Keratinocyte (primary cell): ENCODE measurements at regions not wholly inside any gene's neighbourhood (a gene's known extent, or its start where the extent isn't known, plus 50 kb on each side); places are given as distances from the start of the nearest gene placed in this dataset.

Source experiments
- DNase-seq: peaks from one replicate; pipeline ENCODE4 v3.0.0-alpha.2; 2011; ENCODE audit warnings: low read depth, missing footprints, low spot score
- FAIRE-seq: peaks from 2 replicates; lab custom pipeline; 2011; peaks lifted over from hg19 to GRCh38; lab: Jason Lieb, UNC
- H2AFZ ChIP-seq: 2 replicates; pipeline ENCODE4 v1.6.0; 2012; ENCODE audit warnings: low read length, control low read depth, inconsistent platforms; ENCODE audit not compliant: control insufficient read depth
- H3K27ac ChIP-seq: 2 replicates; pipeline ENCODE4 v1.5.1; 2011; ENCODE audit warnings: low read length; ENCODE audit not compliant: control insufficient read depth, insufficient read depth
- H3K27me3 ChIP-seq: 3 replicates; pipeline ENCODE4 v1.6.0; 2011; ENCODE audit warnings: low read length; ENCODE audit not compliant: control insufficient read depth, insufficient read depth; ENCODE audit errors: extremely low read depth
- H3K36me3 ChIP-seq, 2 experiments: 2 replicates in 1 of 2; 3 replicates in 1 of 2; pipeline ENCODE4 v1.5.1; 2011; ENCODE audit warnings: low read length in 2 of 2, mild to moderate bottlenecking in 1 of 2; ENCODE audit not compliant: control insufficient read depth in 2 of 2, insufficient read depth in 2 of 2; ENCODE audit errors: extremely low read depth in 1 of 2
- H3K4me1 ChIP-seq: 3 replicates; pipeline ENCODE4 v1.5.1; 2011; ENCODE audit warnings: low read length; ENCODE audit not compliant: control insufficient read depth, insufficient read depth; ENCODE audit errors: extremely low read depth
- H3K4me2 ChIP-seq: 3 replicates; pipeline ENCODE4 v1.6.0; 2011; ENCODE audit warnings: low read depth, low read length; ENCODE audit not compliant: control insufficient read depth, insufficient read depth; ENCODE audit errors: extremely low read depth
- H3K4me3 ChIP-seq, 3 experiments: fragments of 200-600 bp in 1 of 3; sonication (generic) in 1 of 3; 2 replicates in 2 of 3; 3 replicates in 1 of 3; pipeline ENCODE4 v1.5.1; 2011 to 2016; ENCODE audit warnings: low read length in 3 of 3, mild to moderate bottlenecking in 3 of 3, control low read depth in 2 of 3, inconsistent platforms in 1 of 3, low read depth in 1 of 3, mixed read lengths in 1 of 3, mixed run types in 1 of 3, moderate library complexity in 1 of 3; ENCODE audit not compliant: control insufficient read depth in 2 of 3, insufficient read depth in 2 of 3; ENCODE audit errors: extremely low read depth in 1 of 3
- H3K79me2 ChIP-seq: 2 replicates; pipeline ENCODE4 v1.6.0; 2012; ENCODE audit warnings: low read length; ENCODE audit not compliant: control insufficient read depth, insufficient read depth
- H3K9ac ChIP-seq: 3 replicates; pipeline ENCODE4 v1.6.0; 2011; ENCODE audit warnings: low read length; ENCODE audit not compliant: control insufficient read depth, insufficient read depth; ENCODE audit errors: extremely low read depth
- H3K9me1 ChIP-seq: 3 replicates; pipeline ENCODE4 v1.6.0; 2011; ENCODE audit warnings: low read length; ENCODE audit not compliant: control insufficient read depth, insufficient read depth; ENCODE audit errors: extremely low read depth
- H3K9me3 ChIP-seq: 2 replicates; pipeline ENCODE4 v1.5.1; 2012; ENCODE audit warnings: low read depth, low read length; ENCODE audit not compliant: control insufficient read depth
- H4K20me1 ChIP-seq: 3 replicates; pipeline ENCODE4 v1.6.0; 2011; ENCODE audit warnings: low read length; ENCODE audit not compliant: control insufficient read depth, insufficient read depth; ENCODE audit errors: extremely low read depth
- CTCF ChIP-seq, 3 experiments: IDR thresholded peaks in 1 of 3; conservative IDR thresholded peaks in 1 of 3; optimal IDR thresholded peaks in 1 of 3; 2 replicates in 2 of 3; 3 replicates in 1 of 3; pipeline versions ENCODE3 to v1.5.1; 2011; ENCODE audit warnings: low read length in 3 of 3, mild to moderate bottlenecking in 3 of 3, moderate library complexity in 2 of 3, control low read depth in 1 of 3, inconsistent platforms in 1 of 3; ENCODE audit not compliant: insufficient read depth in 2 of 3; ENCODE audit errors: extremely low read depth in 1 of 3
- EZH2 ChIP-seq: IDR thresholded peaks from one replicate; pipeline ENCODE4 v1.6.1; 2012; ENCODE audit warnings: inconsistent platforms, mild to moderate bottlenecking, low read length, moderate library complexity
- dilution Hi-C: fragments of 300-500 bp; cut with MboI; formaldehyde crosslinking; loops from one replicate; pipeline ENCODE4 v1.7.0; 2020; ENCODE audit warnings: low sequenced_read_pairs; ENCODE audit not compliant: extremely low pct_ligation_motif_present

- H3K9me3 ChIP-seq, result no peaks in the 10 kb centered on the region
- H3K27ac ChIP-seq, result no peak overlapping the region
- H3K27me3 ChIP-seq, result peaks cover 2% of the 10 kb centered on the region
- TF ChIP-seq CTCF (optimal IDR thresholded peaks at IDR 0.05 in 1 of 3, IDR thresholded peaks at IDR 0.05 in 1 of 3, conservative IDR thresholded peaks at IDR 0.05 in 1 of 3; ENCODE audit: extremely low read depth in 1 of 3, insufficient read depth in 2 of 3, low read length in 3 of 3), result no peak
- no peak for TF ChIP-seq EZH2
- no peaks in the 10 kb centered on the region for H4K20me1 ChIP-seq
- H3K79me2 ChIP-seq, result no peaks in the 10 kb centered on the region
- peak overlapping the region; percentile 29 for H3K4me2 ChIP-seq
- H2AFZ ChIP-seq, result no peak overlapping the region
- no peaks in the 10 kb centered on the region for H3K36me3 ChIP-seq
- dilution Hi-C loops, result no loop called here
- no peak overlapping the region for H3K9ac ChIP-seq
- H3K4me1 ChIP-seq, result peaks cover 10% of the 10 kb centered on the region
- FAIRE-seq (peak; percentile 82), DNase-seq (no peak)
- no peak overlapping the region for H3K4me3 ChIP-seq
- no peaks in the 10 kb centered on the region for H3K9me1 ChIP-seq
These were observed 151.6 kb downstream of the FOXB1 start for GRCh38 chr15:60155661-60156060.

- no peak for TF ChIP-seq EZH2
- no peak for TF ChIP-seq CTCF (optimal IDR thresholded peaks at IDR 0.05 in 1 of 3, IDR thresholded peaks at IDR 0.05 in 1 of 3, conservative IDR thresholded peaks at IDR 0.05 in 1 of 3; ENCODE audit: extremely low read depth in 1 of 3, insufficient read depth in 2 of 3, low read length in 3 of 3)
- Histone ChIP-seq H3K9me1 (no peaks in the 10 kb centered on the region), H3K4me3 (no peak overlapping the region), H3K9me3 (no peaks in the 10 kb centered on the region), H3K79me2 (no peaks in the 10 kb centered on the region), H3K27ac (no peak overlapping the region), H3K4me2 (no peak overlapping the region), H3K36me3 (no peaks in the 10 kb centered on the region), H3K9ac (no peak overlapping the region), H4K20me1 (no peaks in the 10 kb centered on the region), H3K4me1 (no peaks in the 10 kb centered on the region), H2AFZ (no peak overlapping the region), H3K27me3 (peaks cover 2% of the 10 kb centered on the region)
- dilution Hi-C loops, result no loop called here
- DNase-seq, result no peak
- no peak for FAIRE-seq
These were observed 156.8 kb downstream of the FOXB1 start for GRCh38 chr15:60160909-60161308.
